Esophagus mucosa (tissue), 1 donor: ENCODE measurements at regions not wholly inside any gene's neighbourhood (a gene's known extent, or its start where the extent isn't known, plus 50 kb on each side); places are given as distances from the start of the nearest gene placed in this dataset.

Experiments used
- ATAC-seq: fragments of 200-7000 bp; cut with Tn5 transposase; one replicate; pipeline ENCODE4 v1.9.1; 2020
- donor health status: DM: yes; HTN: yes; CAD: no.

GRCh38 chr7:46859963-46860475, 721.9 kb downstream of the TNS3 start:
- no peak for ATAC-seq

GRCh38 chr7:46855851-46856250, 726.1 kb downstream of the TNS3 start:
- ATAC-seq: no peak

GRCh38 chr7:46854958-46855473, 726.9 kb downstream of the TNS3 start:
- ATAC-seq: no peak

GRCh38 chr7:46853451-46853850, 728.5 kb downstream of the TNS3 start:
- ATAC-seq: no peak

GRCh38 chr7:46852795-46853194, 729.1 kb downstream of the TNS3 start:
- no peak for ATAC-seq

DNA sequence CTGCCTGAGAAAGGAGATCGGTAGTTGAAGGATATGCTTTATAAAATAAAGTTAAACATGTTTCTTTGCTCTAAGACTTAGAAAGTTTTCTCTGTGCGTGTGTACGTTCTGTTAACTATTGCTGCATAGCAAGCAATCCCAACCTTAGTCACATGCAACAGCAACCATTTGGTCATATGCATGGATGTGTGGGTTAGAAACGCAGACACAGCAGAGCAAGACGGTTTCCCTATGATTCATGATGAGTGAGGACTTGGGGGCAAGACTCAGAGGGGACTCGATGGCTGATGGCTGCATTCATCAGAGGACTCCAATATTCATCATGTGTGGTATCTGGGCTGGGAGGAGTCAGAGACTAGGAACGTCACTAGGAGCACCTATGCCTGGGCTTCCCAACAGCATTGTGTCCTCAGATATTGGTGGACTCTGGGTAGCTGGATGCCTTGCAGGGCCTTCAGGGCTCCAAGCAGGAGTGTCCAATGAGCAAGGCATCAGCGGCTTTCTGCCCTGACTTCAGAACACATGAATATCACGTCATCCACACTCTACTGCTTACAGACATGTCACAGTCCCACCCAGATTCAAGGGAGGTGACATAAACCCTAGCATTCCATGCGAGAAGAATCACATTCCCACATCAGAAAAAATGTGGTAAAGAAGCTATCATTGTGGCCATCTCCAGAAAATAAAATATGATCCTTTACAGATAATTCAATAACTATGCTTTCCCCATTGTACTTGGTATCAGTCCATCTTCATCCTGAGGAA, 731.2 kb downstream of the TNS3 start:
- no peak for ATAC-seq

GRCh38 chr7:46848944-46849343, 733.0 kb downstream of the TNS3 start:
- no peak for ATAC-seq

GRCh38 chr7:46848311-46848710, 733.6 kb downstream of the TNS3 start:
- ATAC-seq: no peak

- no peak for ATAC-seq
Observed at GRCh38 chr7:46847126-46847525, 734.8 kb downstream of the TNS3 start.

DNA sequence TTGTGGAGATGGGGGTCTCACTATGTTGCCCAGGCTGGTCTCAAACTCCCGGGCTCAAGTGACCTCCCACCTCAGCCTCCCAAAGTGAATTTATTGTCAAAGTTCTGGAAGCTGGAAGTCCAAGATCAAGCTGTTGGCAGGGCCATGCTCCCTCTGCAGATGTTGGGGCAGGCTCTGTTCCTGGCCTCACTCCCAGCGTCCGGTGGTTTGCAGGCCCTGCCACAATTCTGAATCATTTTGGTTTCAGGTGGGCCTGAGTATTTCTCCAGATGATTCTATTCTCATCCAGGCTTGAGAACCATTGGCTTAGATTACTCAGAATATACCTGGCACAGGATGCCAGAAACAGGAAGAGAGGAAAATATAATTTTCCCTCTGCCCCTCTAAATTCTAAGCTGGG, 737.4 kb downstream of the TNS3 start:
- no peak for ATAC-seq

DNA sequence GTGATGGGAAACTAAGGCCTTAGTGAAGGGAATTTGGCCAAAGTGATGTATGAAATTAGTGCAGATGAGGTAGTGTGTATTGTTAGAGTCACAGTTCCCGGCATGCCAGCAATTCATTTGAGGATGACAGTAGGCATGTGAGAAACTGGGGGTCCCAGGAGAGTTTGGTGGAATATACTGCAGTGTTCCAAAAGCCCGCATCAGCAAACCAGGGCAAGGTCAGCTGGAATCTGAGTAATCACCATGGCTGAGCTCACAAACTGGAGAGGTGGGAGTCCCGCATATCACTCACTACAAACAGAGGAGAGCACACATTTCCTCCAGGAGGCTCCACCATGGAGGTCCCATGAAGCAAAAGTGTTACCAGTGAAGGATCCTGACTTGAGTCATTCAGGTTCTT, 740.7 kb downstream of the TNS3 start:
- ATAC-seq: no peak

GRCh38 chr7:46839651-46840050, 742.3 kb downstream of the TNS3 start:
- ATAC-seq: peak; percentile 22

DNA sequence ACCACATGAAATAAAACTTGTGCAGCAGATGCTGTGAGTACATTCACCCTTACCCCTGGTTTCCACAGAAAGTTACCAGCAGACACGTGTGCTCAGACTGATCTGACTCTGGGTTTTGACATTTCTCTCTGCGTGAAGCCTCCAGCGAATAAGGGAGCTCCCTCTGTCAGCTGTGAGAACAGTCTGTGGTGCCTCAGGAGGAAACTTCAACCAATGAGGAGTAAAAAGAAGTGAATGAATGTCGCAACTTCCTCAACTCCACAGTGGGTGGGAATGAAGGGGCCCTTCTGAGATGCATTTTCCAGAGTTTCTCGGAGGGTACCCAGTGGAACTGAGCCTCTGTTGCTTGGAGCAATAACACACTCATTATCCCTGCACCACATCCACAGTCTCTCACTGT, 743.4 kb downstream of the TNS3 start:
- ATAC-seq: no peak

- ATAC-seq: no peak
Observed at GRCh38 chr7:46835556-46835955, 746.4 kb downstream of the TNS3 start.

DNA sequence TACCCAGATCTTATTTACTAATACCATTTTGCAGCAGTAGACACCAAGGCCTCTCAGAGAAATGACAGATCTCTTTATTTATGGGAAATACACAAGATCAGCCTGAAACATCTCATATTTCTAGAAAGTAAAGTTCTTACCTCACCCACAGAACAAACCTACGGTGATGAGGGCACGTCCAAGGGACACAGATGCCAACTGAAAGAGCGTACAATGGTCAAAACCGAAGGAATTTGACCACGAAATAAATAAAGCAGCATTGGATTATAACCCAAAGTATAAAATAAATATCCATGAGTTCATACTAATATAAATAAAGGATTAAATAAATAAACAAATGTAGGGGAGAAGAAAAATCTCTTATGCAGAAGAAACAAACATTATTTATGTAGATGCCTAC, 747.0 kb downstream of the TNS3 start:
- ATAC-seq: no peak

DNA sequence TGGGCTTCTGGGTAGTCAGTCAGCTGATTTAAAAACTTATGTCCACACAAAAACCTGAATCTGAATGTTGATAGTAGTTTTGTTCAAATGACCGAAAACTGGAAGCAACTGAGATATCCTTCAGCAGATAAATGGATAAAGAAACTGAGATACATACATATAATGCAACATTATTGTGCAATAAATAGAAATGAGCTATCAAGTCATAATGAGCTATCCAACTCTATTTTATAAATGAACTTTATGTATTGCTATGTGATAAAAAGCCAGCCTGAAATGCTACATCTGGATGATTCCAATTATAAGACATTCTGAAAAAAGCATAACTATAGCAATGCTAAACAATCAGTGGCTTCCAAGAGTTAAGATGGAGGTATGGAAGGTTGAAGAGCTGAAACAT, 748.7 kb downstream of the TNS3 start:
- no peak for ATAC-seq

GRCh38 chr7:46832136-46832535, 749.8 kb downstream of the TNS3 start:
- no peak for ATAC-seq

DNA sequence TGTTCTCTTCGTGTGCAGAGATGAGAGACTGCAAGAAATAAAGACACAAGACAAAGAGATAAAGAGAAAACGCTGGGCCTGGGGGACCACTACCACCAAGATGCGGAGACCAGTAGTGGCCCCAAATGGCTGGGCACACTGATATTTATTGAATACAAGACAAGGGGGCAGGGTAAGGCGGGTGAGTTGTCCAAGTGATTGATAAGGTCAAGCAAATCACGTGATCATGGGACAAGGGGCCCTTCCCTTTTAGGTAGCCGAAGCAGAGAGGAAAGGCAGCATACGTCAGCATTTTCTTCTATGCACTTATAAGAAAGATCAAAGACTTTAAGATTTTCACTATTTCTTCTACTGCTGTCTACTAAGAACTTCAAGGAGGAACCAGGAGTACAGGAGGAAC, 762.1 kb downstream of the TNS3 start:
- no peak for ATAC-seq

GRCh38 chr7:46814516-46815250, 767.2 kb downstream of the TNS3 start:
- ATAC-seq: no peak

DNA sequence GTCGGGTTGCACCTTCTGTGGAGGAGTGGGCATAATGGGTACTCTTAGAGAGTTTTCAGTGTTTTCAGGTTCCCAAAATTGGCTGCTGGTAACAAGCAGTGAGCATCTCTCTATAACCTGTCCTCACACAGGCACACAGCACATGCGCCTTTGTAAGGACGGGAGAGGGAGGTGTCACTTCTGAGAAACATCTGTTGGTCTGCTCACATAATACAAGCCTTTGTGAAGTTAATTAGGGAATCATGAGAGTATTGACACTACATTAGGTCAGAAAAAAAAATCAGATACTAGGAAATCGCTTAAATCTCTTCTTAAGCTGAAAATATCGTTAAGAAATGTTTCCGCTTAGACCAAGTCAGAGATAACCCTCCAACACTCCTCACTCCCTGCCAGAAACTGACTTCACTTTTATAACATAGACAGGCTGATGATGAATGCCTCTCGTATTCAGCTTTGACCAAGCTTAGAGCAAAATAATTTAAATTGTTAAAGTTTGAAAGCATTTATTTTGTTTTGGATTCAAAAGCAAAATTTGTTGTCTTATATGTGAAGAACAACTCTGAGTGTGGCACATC, 769.7 kb downstream of the TNS3 start:
- no peak for ATAC-seq

- no peak for ATAC-seq
Observed at GRCh38 chr7:46811529-46811928, 770.4 kb downstream of the TNS3 start.

DNA sequence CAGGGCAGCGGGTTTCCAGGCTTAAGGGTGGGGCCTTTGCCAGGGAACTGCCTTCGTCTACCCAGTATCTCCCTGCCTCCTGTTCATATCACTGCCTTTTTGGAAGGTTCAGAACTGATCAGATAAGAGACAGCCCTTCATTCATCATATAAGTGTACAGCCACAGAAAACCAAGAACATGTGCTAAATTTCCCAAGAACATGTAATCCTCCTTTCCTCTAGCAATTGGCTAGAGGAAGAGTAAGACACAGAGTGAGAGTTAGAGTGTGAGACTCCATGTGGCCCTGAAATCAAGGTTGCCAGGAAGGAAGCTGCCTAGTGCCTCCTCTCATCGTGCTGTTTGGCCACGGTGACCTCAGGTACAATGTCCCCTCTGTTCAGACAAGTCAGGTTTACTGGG, 770.9 kb downstream of the TNS3 start:
- ATAC-seq: no peak

GRCh38 chr7:46809886-46810285, 772.0 kb downstream of the TNS3 start:
- ATAC-seq: no peak

DNA sequence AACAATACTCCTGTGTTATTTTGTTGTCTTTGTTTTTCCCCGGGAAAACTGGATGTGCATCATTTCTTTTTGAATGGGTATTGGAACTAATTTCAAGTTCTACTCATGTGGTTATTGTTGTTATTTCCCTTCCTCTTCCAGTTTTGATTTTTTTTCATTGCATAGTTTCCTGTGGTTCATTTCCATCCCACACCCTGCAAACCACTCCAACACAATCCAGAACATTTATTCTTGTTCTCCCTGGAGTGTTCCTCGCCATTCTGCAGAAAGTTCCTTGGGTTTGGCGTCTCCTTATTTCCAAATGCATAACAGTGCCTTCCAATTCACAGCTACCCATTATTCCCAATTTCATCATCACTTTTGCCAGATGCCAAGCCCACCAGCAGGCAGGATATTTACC, 775.1 kb downstream of the TNS3 start:
- ATAC-seq: no peak
